ENCODE measurements at regions not wholly inside any gene's neighbourhood (a gene's known extent, or its start where the extent isn't known, plus 50 kb on each side); places are given as distances from the start of the nearest gene placed in this dataset.

GRCh38 chr5:86880785-86881492, 263.2 kb downstream of the COX7C start:
- DNase-seq, result no peak

GRCh38 chr5:86881493-86882090, 263.9 kb downstream of the COX7C start:
- no peak for DNase-seq

- DNase-seq, result no peak
Measured at GRCh38 chr5:86884608-86885007, 266.9 kb downstream of the COX7C start.

- no peak for DNase-seq
Measured at GRCh38 chr5:86885011-86885410, 267.3 kb downstream of the COX7C start.

- DNase-seq, result no peak
Measured at GRCh38 chr5:86885489-86886230, 267.9 kb downstream of the COX7C start.

- DNase-seq, result no peak
Measured at GRCh38 chr5:86890375-86890774, 272.6 kb downstream of the COX7C start.

GRCh38 chr5:86894056-86894455, 276.3 kb downstream of the COX7C start:
- no peak for DNase-seq

GRCh38 chr5:86896916-86897315, 279.2 kb downstream of the COX7C start:
- no peak for DNase-seq

- DNase-seq, result no peak
Measured at GRCh38 chr5:86909418-86910295, 291.9 kb downstream of the COX7C start.

- DNase-seq, result no peak
Measured at GRCh38 chr5:86917117-86917579, 299.4 kb downstream of the COX7C start.

- DNase-seq, result no peak
Measured at GRCh38 chr5:86918246-86918645, 300.5 kb downstream of the COX7C start.

- DNase-seq, result no peak
Measured at GRCh38 chr5:86926033-86926432, 308.3 kb downstream of the COX7C start.

- no peak for DNase-seq
Measured at GRCh38 chr5:86929123-86929766, 311.5 kb downstream of the COX7C start.

- DNase-seq, result no peak
Measured at GRCh38 chr5:86951761-86952160, 315.9 kb upstream of the RASA1 start.

GRCh38 chr5:86964889-86965288, 302.8 kb upstream of the RASA1 start:
- no peak for DNase-seq

GRCh38 chr5:86968301-86968753, 299.4 kb upstream of the RASA1 start:
- peak in 1 of 2 experiments; percentile 3 for DNase-seq

- DNase-seq, result no peak
Measured at GRCh38 chr5:86970361-86970760, 297.3 kb upstream of the RASA1 start.

GRCh38 chr5:86971034-86971571, 296.6 kb upstream of the RASA1 start:
- no peak for DNase-seq

GRCh38 chr5:86974955-86975354, 292.7 kb upstream of the RASA1 start:
- DNase-seq, result no peak

GRCh38 chr5:86977190-86977589, 290.5 kb upstream of the RASA1 start:
- no peak for DNase-seq

GRCh38 chr5:86977808-86978207, 289.9 kb upstream of the RASA1 start:
- DNase-seq, result no peak

GRCh38 chr5:86979811-86980411, 287.8 kb upstream of the RASA1 start:
- DNase-seq, result no peak
